ENCODE measurements at regions not wholly inside any gene's neighbourhood (a gene's known extent, or its start where the extent isn't known, plus 50 kb on each side); places are given as distances from the start of the nearest gene placed in this dataset.

- Histone ChIP-seq H3K36me3 (replicated peaks in 1 of 2; ENCODE audit: control extremely low read depth in 1 of 2, control insufficient read depth in 1 of 2, extremely low read depth in 1 of 2, insufficient read depth in 2 of 2, low read length in 1 of 2) (no peaks in the 10 kb centered on the region), H3K4me1 (ENCODE audit: control insufficient read depth in 2 of 2, insufficient read depth in 2 of 2, low read length in 2 of 2) (no peaks in the 10 kb centered on the region), H4K20me1 (ENCODE audit: control insufficient read depth, insufficient read depth, low read length, poor library complexity, severe bottlenecking) (no peaks in the 10 kb centered on the region), H3K4me2 (replicated peaks; ENCODE audit: low read depth, low read length, poor library complexity, severe bottlenecking) (no peak overlapping the region), H3K9ac (ENCODE audit: low read length) (no peak overlapping the region), H3K79me2 (ENCODE audit: control insufficient read depth, insufficient read depth, low read length) (no peaks in the 10 kb centered on the region), H3K9me3 (ENCODE audit: control extremely low read depth in 1 of 3, control insufficient read depth in 2 of 3, insufficient read depth in 1 of 3, low read length in 2 of 3) (peaks cover 0 to 5% (median 0%) of the 10 kb centered on the region in 3 donors), H3K27ac (ENCODE audit: low read length in 2 of 2) (no peak overlapping the region), H2AFZ (ENCODE audit: insufficient read depth, low read depth, low read length, poor library complexity, severe bottlenecking) (no peak overlapping the region), H3K27me3 (replicated peaks in 1 of 4; ENCODE audit: control extremely low read depth in 1 of 4, control insufficient read depth in 3 of 4, insufficient read depth in 4 of 4, low read length in 3 of 4) (no peaks in the 10 kb centered on the region), H3K4me3 (ENCODE audit: control extremely low read depth in 1 of 5, extremely low read depth in 1 of 5, insufficient read depth in 1 of 5, low read depth in 2 of 5, low read length in 4 of 5) (no peak overlapping the region)
- intact Hi-C loops (cut with micrococcal nuclease): no loop called here
- peaks cover 17% of the 10 kb centered on the region for H3K27me3 Mint-ChIP-seq
- 96% methylated on average over 4 of the region's 5 CpGs for WGBS (ENCODE audit: insufficient coverage)
- H3K4me1 Mint-ChIP-seq: no peaks in the 10 kb centered on the region
- POLR2A ChIA-PET: no interaction called here
- H3K4me3 Mint-ChIP-seq: no peak overlapping the region
- no peak overlapping the region for H3K27ac Mint-ChIP-seq
- no peak for TF ChIP-seq EZH2 (IDR thresholded peaks at IDR 0.05; ENCODE audit: borderline replicate concordance, insufficient read depth, low read depth, low read length, poor library complexity, severe bottlenecking)
- no peak for TF ChIP-seq CTCF (IDR thresholded peaks at IDR 0.05)
- no peaks in the 10 kb centered on the region for H3K9me3 Mint-ChIP-seq (ENCODE audit: insufficient read depth)
- ATAC-seq (ENCODE audit: low read depth) (no peak), DNase-seq (no peak)
- CTCF ChIA-PET: no interaction called here
Observed at GRCh38 chr10:94146746-94147145, 153.0 kb downstream of the PLCE1 start.

DNA sequence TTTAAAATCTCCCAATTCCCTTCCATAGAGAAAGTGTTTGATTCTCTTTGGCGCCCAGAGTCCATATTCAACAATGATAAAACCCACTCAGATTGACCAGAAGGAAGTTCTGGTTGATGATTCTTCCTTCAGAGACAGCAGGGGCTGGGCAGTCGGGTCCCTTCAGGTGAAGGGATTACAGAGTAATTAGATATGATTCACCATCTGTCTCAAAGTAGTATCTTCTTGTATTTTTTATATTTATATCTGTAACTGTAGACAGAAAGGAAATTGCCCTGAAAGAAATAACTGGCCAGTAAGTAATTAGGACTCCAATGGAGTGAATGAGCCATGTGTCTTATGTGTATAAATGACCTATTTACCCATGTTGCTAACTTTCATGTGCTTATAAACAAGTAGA lies 156.0 kb downstream of the PLCE1 start:
- ATAC-seq (ENCODE audit: low read depth) (no peak), DNase-seq (no peak)

More for the DNA sequence above, 156.0 kb downstream of the PLCE1 start:
- H3K36me3 ChIP-seq (replicated peaks in 1 of 2; ENCODE audit: control extremely low read depth in 1 of 2, control insufficient read depth in 1 of 2, extremely low read depth in 1 of 2, insufficient read depth in 2 of 2, low read length in 1 of 2): no peaks in the 10 kb centered on the region
- no peak overlapping the region for H3K4me3 ChIP-seq (ENCODE audit: control extremely low read depth in 1 of 5, extremely low read depth in 1 of 5, insufficient read depth in 1 of 5, low read depth in 2 of 5, low read length in 4 of 5)
- H4K20me1 ChIP-seq (ENCODE audit: control insufficient read depth, insufficient read depth, low read length, poor library complexity, severe bottlenecking): no peaks in the 10 kb centered on the region
- Mint-ChIP-seq H3K27ac (no peak overlapping the region), H3K27me3 (peaks cover 12% of the 10 kb centered on the region), H3K9me3 (ENCODE audit: insufficient read depth) (no peaks in the 10 kb centered on the region), H3K4me1 (no peaks in the 10 kb centered on the region), H3K4me3 (no peak overlapping the region)
- H3K79me2 ChIP-seq (ENCODE audit: control insufficient read depth, insufficient read depth, low read length): no peaks in the 10 kb centered on the region
- H3K9ac ChIP-seq (ENCODE audit: low read length): no peak overlapping the region
- ChIA-PET CTCF (no interaction called here), POLR2A (no interaction called here)
- H3K4me2 ChIP-seq (replicated peaks; ENCODE audit: low read depth, low read length, poor library complexity, severe bottlenecking): no peak overlapping the region
- intact Hi-C loops (cut with micrococcal nuclease): no loop called here
- H3K4me1 ChIP-seq (ENCODE audit: control insufficient read depth in 2 of 2, insufficient read depth in 2 of 2, low read length in 2 of 2): no peaks in the 10 kb centered on the region
- H3K9me3 ChIP-seq (ENCODE audit: control extremely low read depth in 1 of 3, control insufficient read depth in 2 of 3, insufficient read depth in 1 of 3, low read length in 2 of 3): peaks cover 0 to 5% (median 0%) of the 10 kb centered on the region in 3 donors
- no peak overlapping the region for H3K27ac ChIP-seq (ENCODE audit: low read length in 2 of 2)
- no peak overlapping the region for H2AFZ ChIP-seq (ENCODE audit: insufficient read depth, low read depth, low read length, poor library complexity, severe bottlenecking)
- TF ChIP-seq EZH2 (IDR thresholded peaks at IDR 0.05; ENCODE audit: borderline replicate concordance, insufficient read depth, low read depth, low read length, poor library complexity, severe bottlenecking) (no peak), CTCF (IDR thresholded peaks at IDR 0.05) (no peak)
- no peaks in the 10 kb centered on the region for H3K27me3 ChIP-seq (replicated peaks in 1 of 4; ENCODE audit: control extremely low read depth in 1 of 4, control insufficient read depth in 3 of 4, insufficient read depth in 4 of 4, low read length in 3 of 4)
- no CpG with 5 or more reads among the region's 2 CpGs for WGBS (ENCODE audit: insufficient coverage)
